ENCODE measurements at regions not wholly inside any gene's neighbourhood (a gene's known extent, or its start where the extent isn't known, plus 50 kb on each side); places are given as distances from the start of the nearest gene placed in this dataset.
"Not testable (repeated sequence)": the region's sequence is repeated elsewhere in the genome, so short reads cannot be mapped to it uniquely, and the experiment has no call there.

DNA sequence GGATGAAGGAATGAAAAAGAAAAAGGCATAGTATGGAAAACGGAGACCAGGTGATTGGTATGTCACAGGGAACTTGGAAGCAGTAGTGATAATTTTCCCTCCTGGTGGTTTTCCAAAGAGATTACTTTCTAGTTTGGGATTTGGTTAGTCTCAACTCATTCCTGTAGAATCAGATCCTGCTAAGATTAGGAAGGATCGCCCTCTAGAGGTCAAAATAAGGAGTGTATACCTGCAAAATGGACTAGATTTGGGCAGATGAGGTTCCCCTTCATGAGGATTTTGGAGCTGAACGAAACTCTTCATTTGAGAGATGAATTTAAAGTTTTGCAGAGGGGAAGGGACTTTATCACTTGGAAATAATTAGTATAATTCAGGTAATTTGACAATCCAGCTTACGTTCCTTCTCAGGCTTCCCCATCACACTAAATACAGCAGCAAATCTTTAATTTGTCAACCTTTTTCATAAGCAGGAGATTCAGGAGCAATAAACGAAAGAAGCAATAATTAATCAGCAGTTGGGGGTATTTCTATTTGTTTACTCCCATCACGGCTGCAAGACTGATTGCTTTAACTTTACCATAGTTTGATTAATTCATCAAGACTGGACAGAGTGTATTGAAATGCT is 65.2 kb downstream of the CCDC195 start:
- peak; percentile 27 for DNase-seq

DNA sequence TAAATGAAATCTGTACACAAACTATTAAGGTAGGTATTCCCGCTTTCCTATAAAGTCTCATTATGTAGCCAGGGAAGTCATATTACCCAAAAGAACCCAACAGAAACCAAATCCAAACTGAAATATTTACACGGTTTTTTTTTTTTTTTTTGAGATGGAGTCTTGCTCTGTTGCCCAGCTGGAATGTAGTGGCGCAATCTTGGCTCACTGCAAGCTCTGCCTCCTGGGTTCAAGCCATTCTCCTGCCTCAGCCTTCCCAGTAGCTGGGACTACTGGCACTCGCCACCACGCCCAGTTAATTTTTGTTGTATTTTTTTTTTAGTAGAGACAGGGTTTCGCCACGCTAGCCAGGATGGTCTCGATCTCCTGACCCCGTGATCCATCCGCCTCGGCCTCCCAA is 62.5 kb upstream of the CUL3 start:
- not testable (repeated sequence) for DNase-seq

DNA sequence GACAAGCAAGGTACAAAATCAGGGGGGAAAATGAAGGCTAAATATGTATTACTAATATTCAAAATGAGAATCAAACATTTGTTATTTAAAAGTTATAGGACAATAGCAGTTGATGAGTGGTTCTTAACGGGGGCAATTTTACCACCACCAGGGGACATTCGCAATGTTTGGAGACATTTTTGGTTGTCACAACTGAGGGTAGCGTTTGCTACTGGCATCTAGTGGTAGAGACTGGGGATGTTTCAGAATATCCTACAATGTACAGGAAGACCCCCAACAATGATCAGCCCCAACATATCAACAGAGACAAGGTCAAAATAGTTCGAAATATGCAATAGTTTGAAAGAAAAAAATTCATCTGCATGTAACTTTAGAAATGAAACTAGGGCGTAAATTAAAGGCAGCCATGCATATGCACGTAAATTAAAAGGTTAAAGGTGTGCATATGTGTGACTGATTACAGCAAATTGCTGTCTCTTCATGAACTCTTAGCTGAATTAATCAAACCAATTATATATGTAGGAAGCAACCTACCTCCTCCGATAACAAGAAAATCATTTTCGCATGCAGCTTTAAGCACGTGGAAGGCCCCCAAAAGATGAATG is 61.2 kb upstream of the CUL3 start:
- DNase-seq = no peak

DNA sequence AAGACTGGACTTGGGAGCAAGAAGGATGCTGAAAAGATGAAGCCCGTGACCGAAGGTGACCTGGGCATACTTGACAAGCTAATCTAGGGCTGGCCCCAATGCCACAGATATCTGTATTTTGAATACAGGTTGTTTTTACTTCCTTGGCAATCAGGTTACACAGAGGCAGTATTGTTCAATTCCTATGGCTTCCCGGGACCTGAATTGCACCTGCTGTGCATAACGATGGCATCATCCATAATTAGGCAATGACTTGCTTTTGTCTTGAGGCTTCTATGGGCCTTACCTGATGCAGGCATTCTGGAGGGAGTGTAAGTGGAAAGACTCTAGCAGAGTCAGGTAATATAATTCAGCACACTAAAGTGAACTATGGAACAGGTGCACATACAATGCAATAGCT is 60.6 kb upstream of the CUL3 start:
- DNase-seq = no peak

GRCh38 chr2:224640679-224641078 is 55.5 kb upstream of the CUL3 start:
- DNase-seq = no peak

- DNase-seq = no peak
These were observed 53.2 kb upstream of the CUL3 start for GRCh38 chr2:224638301-224638823.
